Stimulated activated CD4-positive, alpha-beta T cell treated with anti-CD3 and anti-CD28 coated beads, Interleukin-4, amount 100 ng/mL, for 1 hour (primary cell): ENCODE measurements at regions not wholly inside any gene's neighbourhood (a gene's known extent, or its start where the extent isn't known, plus 50 kb on each side); places are given as distances from the start of the nearest gene placed in this dataset.

Experiments used
- DNase-seq: peaks from one replicate; pipeline ENCODE4 v3.0.0-alpha.2; 2020

GRCh38 chr13:22137361-22138050 lies 466.6 kb downstream of the FGF9 start:
- DNase-seq = no peak

GRCh38 chr13:22138947-22139346 lies 468.1 kb downstream of the FGF9 start:
- DNase-seq = no peak

- no peak for DNase-seq
Measured at GRCh38 chr13:22141716-22142115, 470.8 kb downstream of the FGF9 start.

- no peak for DNase-seq
Measured at GRCh38 chr13:22143671-22144070, 472.8 kb downstream of the FGF9 start.

GRCh38 chr13:22144806-22145205 lies 473.9 kb downstream of the FGF9 start:
- no peak for DNase-seq

- no peak for DNase-seq
Measured at GRCh38 chr13:22148187-22148586, 477.3 kb downstream of the FGF9 start.

- DNase-seq = no peak
Measured at GRCh38 chr13:22152751-22153150, 481.9 kb downstream of the FGF9 start.

- DNase-seq = no peak
Measured at GRCh38 chr13:22154041-22154440, 483.2 kb downstream of the FGF9 start.

- no peak for DNase-seq
Measured at GRCh38 chr13:22161871-22162270, 491.0 kb downstream of the FGF9 start.

GRCh38 chr13:22162889-22163288 lies 492.0 kb downstream of the FGF9 start:
- DNase-seq = no peak

- DNase-seq = no peak
Measured at GRCh38 chr13:22168437-22169190, 497.7 kb downstream of the FGF9 start.

- DNase-seq = no peak
Measured at GRCh38 chr13:22169473-22169872, 498.6 kb downstream of the FGF9 start.

GRCh38 chr13:22173610-22174009 lies 502.7 kb downstream of the FGF9 start:
- no peak for DNase-seq

GRCh38 chr13:22175241-22175640 lies 504.4 kb downstream of the FGF9 start:
- DNase-seq = no peak

GRCh38 chr13:22175815-22176214 lies 504.9 kb downstream of the FGF9 start:
- no peak for DNase-seq

GRCh38 chr13:22176968-22177520 lies 506.2 kb downstream of the FGF9 start:
- DNase-seq = no peak

- no peak for DNase-seq
Measured at GRCh38 chr13:22178878-22179277, 508.0 kb downstream of the FGF9 start.

GRCh38 chr13:22187329-22187728 lies 516.5 kb downstream of the FGF9 start:
- DNase-seq = no peak

GRCh38 chr13:22189176-22190048 lies 518.5 kb downstream of the FGF9 start:
- no peak for DNase-seq

GRCh38 chr13:22193070-22193469 lies 522.2 kb downstream of the FGF9 start:
- DNase-seq = no peak

- DNase-seq = no peak
Measured at GRCh38 chr13:22194106-22194805, 523.4 kb downstream of the FGF9 start.

GRCh38 chr13:22195726-22196125 lies 524.9 kb downstream of the FGF9 start:
- no peak for DNase-seq

- DNase-seq = no peak
Measured at GRCh38 chr13:22196777-22197176, 525.9 kb downstream of the FGF9 start.
